Osteocyte (in vitro differentiated cells): ENCODE measurements at regions not wholly inside any gene's neighbourhood (a gene's known extent, or its start where the extent isn't known, plus 50 kb on each side); places are given as distances from the start of the nearest gene placed in this dataset.

ENCODE experiments used
- DNase-seq: peaks from one replicate; pipeline ENCODE4 v3.0.0; 2021; ENCODE audit warnings: mixed read lengths; ENCODE audit not compliant: unreplicated experiment; ENCODE audit errors: extremely low spot score
- H3K27ac Mint-ChIP-seq: one replicate; pipeline ENCODE4 v1.8.0; 2021; ENCODE audit warnings: mild to moderate bottlenecking, mixed read lengths; ENCODE audit not compliant: unreplicated experiment
- H3K27me3 Mint-ChIP-seq: one replicate; pipeline ENCODE4 v1.8.0; 2021; ENCODE audit warnings: mixed read lengths; ENCODE audit not compliant: unreplicated experiment
- H3K36me3 Mint-ChIP-seq: one replicate; pipeline ENCODE4 v1.8.0; 2021; ENCODE audit warnings: mixed read lengths; ENCODE audit not compliant: unreplicated experiment
- H3K4me1 Mint-ChIP-seq: one replicate; pipeline ENCODE4 v1.8.0; 2021; ENCODE audit warnings: mixed read lengths; ENCODE audit not compliant: unreplicated experiment
- H3K4me3 Mint-ChIP-seq: one replicate; pipeline ENCODE4 v1.8.0; 2021; ENCODE audit warnings: mild to moderate bottlenecking, moderate library complexity, mixed read lengths; ENCODE audit not compliant: unreplicated experiment
- H3K9me3 Mint-ChIP-seq: one replicate; pipeline ENCODE4 v1.8.0; 2021; ENCODE audit warnings: mixed read lengths; ENCODE audit not compliant: unreplicated experiment
- TF ChIP-seq, protein P1 (sequence below): fragments of 200-600 bp; sonication (generic); IDR thresholded peaks from 2 replicates; pipeline ENCODE4 v1.5.0; 2021; ENCODE audit warnings: antibody characterized with exemption, mild to moderate bottlenecking, moderate library complexity

DNA sequence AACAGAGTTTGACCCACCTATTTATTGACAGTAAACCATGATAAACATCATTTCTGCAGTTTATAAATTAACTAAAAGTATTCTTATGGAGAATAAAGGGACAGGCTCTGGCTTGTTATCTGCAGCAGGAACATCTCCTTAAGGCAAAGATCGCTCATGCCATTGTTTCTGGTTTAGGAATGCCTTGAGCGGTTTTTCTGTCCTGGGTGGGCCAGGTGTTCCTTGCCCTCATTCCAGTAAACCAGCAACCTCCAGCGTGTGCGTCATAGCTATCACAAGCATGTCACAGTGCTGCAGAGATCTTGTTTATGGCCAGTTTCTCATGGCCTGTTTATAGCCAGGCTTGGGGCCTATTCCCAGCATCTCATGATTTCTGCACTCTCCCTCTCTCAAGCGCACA, 521.7 kb downstream of the HINT1 start:
- peaks cover 16% of the 10 kb centered on the region for H3K9me3 Mint-ChIP-seq
- H3K27ac Mint-ChIP-seq = no peak overlapping the region
- TF ChIP-seq, protein P1, sequence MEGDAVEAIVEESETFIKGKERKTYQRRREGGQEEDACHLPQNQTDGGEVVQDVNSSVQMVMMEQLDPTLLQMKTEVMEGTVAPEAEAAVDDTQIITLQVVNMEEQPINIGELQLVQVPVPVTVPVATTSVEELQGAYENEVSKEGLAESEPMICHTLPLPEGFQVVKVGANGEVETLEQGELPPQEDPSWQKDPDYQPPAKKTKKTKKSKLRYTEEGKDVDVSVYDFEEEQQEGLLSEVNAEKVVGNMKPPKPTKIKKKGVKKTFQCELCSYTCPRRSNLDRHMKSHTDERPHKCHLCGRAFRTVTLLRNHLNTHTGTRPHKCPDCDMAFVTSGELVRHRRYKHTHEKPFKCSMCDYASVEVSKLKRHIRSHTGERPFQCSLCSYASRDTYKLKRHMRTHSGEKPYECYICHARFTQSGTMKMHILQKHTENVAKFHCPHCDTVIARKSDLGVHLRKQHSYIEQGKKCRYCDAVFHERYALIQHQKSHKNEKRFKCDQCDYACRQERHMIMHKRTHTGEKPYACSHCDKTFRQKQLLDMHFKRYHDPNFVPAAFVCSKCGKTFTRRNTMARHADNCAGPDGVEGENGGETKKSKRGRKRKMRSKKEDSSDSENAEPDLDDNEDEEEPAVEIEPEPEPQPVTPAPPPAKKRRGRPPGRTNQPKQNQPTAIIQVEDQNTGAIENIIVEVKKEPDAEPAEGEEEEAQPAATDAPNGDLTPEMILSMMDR = no peak
- no peaks in the 10 kb centered on the region for H3K36me3 Mint-ChIP-seq
- H3K4me1 Mint-ChIP-seq = no peaks in the 10 kb centered on the region
- H3K27me3 Mint-ChIP-seq = no peaks in the 10 kb centered on the region
- no peak overlapping the region for H3K4me3 Mint-ChIP-seq
- DNase-seq = no peak

DNA sequence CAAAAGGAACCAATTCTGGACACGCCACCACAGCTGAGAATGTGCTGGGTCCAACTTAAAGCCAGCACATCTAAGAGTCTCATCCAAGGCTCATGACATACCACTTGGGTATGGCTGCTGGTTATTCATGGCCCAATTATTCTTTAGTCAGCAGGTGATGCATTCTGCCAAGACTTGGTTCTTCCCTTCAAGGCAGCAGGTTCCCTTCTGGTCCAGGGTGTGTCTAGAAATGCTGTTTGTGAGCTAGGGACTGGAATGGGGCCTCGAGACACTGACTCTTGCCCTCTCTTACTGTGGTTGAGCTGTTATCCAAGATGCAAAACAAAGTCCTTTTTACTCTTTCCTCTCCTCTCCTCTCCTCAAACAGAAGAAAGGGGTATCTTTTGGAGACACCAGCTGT, 522.6 kb downstream of the HINT1 start:
- H3K27ac Mint-ChIP-seq = no peak overlapping the region
- H3K4me3 Mint-ChIP-seq = no peak overlapping the region
- H3K27me3 Mint-ChIP-seq = no peaks in the 10 kb centered on the region
- TF ChIP-seq, protein P1 = no peak
- no peaks in the 10 kb centered on the region for H3K4me1 Mint-ChIP-seq
- no peaks in the 10 kb centered on the region for H3K36me3 Mint-ChIP-seq
- no peak for DNase-seq
- H3K9me3 Mint-ChIP-seq = peaks cover 16% of the 10 kb centered on the region

DNA sequence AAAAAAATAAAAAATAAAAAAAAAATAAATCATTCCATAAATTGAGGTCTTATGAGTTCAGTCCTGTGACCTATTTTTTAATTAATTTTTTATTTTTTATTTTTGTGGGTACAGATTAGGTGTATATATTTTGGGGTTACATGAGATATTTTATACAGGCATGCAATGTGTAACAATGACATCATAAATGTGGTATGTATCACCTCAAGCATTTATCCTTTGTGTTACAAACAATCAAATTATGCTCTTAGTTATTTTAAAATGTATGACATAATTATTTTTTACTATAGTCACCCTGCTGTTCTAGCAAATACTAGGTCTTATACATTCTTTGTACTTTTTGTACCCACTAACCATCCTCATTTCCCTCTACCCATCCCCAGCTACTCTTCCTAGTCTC, 537.9 kb downstream of the HINT1 start:
- no peaks in the 10 kb centered on the region for H3K4me1 Mint-ChIP-seq
- no peak for DNase-seq
- TF ChIP-seq, protein P1 = no peak

DNA sequence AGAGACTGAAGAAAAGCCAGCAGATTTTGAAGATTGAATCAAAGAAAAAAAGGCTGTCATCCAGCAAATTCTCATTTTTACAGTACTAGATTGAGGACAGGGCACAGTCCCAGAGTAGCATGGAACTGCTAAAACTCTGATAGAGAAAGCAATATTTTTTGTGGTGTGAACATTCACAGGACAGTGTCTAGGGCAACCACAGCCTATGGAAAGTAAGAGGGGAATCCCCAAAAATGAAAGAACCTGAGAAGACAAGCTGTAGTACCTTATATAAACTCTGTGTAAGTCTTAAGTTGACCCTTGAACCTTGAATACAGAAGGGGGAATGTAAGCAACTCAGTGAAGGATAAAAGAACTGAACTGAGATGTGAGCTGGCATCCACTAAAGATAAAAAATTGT, 540.3 kb downstream of the HINT1 start:
- H3K27me3 Mint-ChIP-seq = no peaks in the 10 kb centered on the region
- no peak overlapping the region for H3K27ac Mint-ChIP-seq
- H3K9me3 Mint-ChIP-seq = peaks cover 11% of the 10 kb centered on the region
- no peak overlapping the region for H3K4me3 Mint-ChIP-seq
- peaks cover 2% of the 10 kb centered on the region for H3K36me3 Mint-ChIP-seq
- no peaks in the 10 kb centered on the region for H3K4me1 Mint-ChIP-seq
- no peak for DNase-seq
- TF ChIP-seq, protein P1 = no peak

More for the DNA sequence above, 537.9 kb downstream of the HINT1 start:
- no peak overlapping the region for H3K4me3 Mint-ChIP-seq
- peaks cover 15% of the 10 kb centered on the region for H3K36me3 Mint-ChIP-seq
- H3K27me3 Mint-ChIP-seq = no peaks in the 10 kb centered on the region
- no peak overlapping the region for H3K27ac Mint-ChIP-seq
- H3K9me3 Mint-ChIP-seq = peaks cover 30% of the 10 kb centered on the region

DNA sequence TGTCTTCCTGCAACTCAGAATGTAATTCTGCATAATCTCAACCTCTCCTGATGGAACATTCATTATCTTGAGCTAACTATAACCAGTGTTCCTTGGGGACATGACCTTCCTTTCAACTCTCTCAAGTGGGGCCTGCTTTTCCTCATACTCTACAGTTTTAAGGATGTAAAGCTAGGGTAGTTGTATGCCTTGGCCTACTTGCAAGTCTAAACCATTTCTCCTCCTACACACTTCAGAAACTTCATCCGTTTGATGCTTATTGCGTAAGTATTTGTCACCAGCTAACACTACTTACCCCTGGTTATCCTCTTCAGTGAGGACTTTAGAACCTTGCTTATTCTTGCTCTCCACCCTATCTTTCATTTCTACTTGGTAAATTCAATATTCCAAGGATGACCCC, 548.9 kb downstream of the HINT1 start:
- no peak for DNase-seq
- Mint-ChIP-seq H3K4me3 (no peak overlapping the region), H3K4me1 (no peaks in the 10 kb centered on the region), H3K27me3 (no peaks in the 10 kb centered on the region), H3K36me3 (no peaks in the 10 kb centered on the region), H3K9me3 (peaks cover 5% of the 10 kb centered on the region), H3K27ac (no peak overlapping the region)
- TF ChIP-seq, protein P1 = no peak
